AG09309 (cell line): ENCODE measurements at regions not wholly inside any gene's neighbourhood (a gene's known extent, or its start where the extent isn't known, plus 50 kb on each side); places are given as distances from the start of the nearest gene placed in this dataset.

Experiments used
- DNase-seq: peaks from one replicate; pipeline ENCODE4 v3.0.0-alpha.2; 2010; ENCODE audit warnings: low read depth
- H3K4me3 ChIP-seq: 2 replicates; pipeline ENCODE4 v1.5.1; 2011; ENCODE audit warnings: mild to moderate bottlenecking, low read depth, low read length, moderate library complexity; ENCODE audit not compliant: control insufficient read depth
- TF ChIP-seq, protein P1 (sequence below): IDR thresholded peaks from 2 replicates; pipeline ENCODE4 v1.5.1; 2011; ENCODE audit warnings: mild to moderate bottlenecking, low read depth, low read length, inconsistent platforms; ENCODE audit not compliant: insufficient read depth, control insufficient read depth; ENCODE audit errors: missing control alignments

GRCh38 chr5:98510143-98510985 lies 263.1 kb upstream of the RGMB start:
- H3K4me3 ChIP-seq, result no peak overlapping the region
- DNase-seq, result no peak
- TF ChIP-seq, protein P1, sequence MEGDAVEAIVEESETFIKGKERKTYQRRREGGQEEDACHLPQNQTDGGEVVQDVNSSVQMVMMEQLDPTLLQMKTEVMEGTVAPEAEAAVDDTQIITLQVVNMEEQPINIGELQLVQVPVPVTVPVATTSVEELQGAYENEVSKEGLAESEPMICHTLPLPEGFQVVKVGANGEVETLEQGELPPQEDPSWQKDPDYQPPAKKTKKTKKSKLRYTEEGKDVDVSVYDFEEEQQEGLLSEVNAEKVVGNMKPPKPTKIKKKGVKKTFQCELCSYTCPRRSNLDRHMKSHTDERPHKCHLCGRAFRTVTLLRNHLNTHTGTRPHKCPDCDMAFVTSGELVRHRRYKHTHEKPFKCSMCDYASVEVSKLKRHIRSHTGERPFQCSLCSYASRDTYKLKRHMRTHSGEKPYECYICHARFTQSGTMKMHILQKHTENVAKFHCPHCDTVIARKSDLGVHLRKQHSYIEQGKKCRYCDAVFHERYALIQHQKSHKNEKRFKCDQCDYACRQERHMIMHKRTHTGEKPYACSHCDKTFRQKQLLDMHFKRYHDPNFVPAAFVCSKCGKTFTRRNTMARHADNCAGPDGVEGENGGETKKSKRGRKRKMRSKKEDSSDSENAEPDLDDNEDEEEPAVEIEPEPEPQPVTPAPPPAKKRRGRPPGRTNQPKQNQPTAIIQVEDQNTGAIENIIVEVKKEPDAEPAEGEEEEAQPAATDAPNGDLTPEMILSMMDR, result no peak

DNA sequence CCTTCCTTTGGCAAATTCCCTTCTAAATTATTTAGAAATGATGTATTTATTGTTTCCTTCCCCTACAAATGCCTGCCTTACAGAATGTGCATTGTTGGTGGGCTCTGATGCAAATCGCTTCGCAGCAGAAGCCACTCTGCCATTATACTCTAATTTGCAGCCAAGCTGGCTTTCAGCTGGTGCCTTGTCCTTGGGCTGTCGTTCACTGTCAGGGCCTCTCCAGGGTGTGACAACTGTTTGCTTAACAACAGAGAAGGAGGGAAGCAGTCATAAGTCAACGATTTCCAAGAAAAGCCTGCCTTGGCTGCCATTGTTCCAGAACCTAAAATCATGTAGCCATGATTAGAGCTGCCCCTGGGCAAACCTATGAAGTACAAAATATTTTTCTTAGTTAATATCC lies 260.1 kb upstream of the RGMB start:
- TF ChIP-seq, protein P1, result no peak
- H3K4me3 ChIP-seq, result no peak overlapping the region
- no peak for DNase-seq

DNA sequence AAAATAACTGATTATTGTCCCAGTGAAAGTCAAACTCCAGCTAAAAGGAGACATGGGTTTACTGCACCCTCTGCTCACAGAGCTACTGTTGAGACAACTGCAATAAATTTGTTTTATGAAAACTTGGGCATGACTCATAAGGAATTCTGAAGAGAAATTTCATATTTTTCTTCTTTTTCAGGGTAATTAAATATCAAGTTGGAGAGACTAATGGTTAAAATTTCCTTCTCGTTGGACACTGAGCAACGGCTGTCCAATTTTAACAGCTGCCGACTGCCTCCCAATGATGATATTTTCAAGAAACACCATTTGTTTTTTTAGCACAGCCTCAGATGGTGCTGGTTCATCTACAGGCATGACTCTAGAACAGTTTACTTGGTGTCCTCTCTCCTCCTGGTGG lies 259.2 kb upstream of the RGMB start:
- TF ChIP-seq, protein P1, result no peak
- no peak overlapping the region for H3K4me3 ChIP-seq
- no peak for DNase-seq

GRCh38 chr5:98516701-98517100 lies 256.8 kb upstream of the RGMB start:
- no peak overlapping the region for H3K4me3 ChIP-seq
- TF ChIP-seq, protein P1, result no peak
- DNase-seq, result no peak

DNA sequence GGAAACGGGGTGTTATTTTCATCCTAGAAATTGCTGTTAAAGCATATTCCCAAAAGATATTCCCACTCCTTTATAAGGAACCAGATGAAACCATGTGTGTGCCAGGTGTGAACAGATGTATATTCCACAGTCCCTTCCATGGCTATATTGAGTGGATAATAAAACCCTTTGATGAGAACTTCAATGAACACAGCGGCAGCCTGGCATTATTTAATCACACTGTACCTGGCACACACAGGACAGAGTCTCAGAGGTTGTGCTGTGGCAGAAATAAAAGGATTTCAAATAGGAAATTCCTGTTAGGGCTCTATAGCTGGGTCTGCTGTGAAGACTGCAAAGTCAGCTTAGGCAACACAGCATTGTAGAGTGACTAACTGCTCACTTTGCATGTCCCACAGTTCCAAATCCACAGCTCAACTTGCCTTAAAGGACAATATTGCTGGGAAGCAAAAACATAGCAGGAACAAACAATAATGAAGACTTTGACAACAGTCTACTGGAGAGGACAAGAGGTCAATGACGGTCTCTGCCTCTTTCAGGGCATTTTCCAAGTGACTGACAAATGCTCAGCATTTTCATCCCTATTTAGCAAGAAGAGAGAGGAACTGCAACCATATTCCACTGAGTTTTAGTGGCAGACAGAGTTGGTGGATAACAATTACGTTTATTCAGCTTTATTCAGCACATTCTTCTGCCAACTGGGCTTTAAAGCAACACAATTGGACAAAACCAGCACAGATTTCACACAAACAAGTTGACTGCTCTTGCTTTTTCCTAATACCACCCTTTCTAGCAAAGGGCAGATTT lies 255.7 kb upstream of the RGMB start:
- no peak overlapping the region for H3K4me3 ChIP-seq
- TF ChIP-seq, protein P1, result no peak
- DNase-seq, result no peak

DNA sequence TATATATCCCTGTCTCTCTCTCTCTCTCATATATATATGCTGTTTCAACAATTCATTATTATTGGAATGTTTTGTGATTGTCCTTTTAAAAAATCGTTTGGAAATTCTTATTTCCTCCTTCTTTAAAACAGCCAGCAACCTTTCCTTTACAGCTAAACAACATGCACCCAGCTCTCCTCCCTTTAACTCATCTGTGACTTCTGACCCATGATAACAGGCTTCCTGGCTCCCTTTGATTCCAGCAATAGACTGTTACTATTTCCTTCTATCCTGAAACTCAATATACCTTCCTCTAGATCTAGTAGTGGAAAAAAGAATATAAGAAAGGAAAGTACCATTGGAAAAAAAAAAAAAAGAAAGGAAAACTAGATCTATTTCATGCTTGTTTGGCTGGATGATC lies 254.7 kb upstream of the RGMB start:
- H3K4me3 ChIP-seq, result no peak overlapping the region
- DNase-seq, result no peak
- TF ChIP-seq, protein P1, result no peak
